Upper lobe of right lung (tissue), 1 donor: ENCODE measurements at regions not wholly inside any gene's neighbourhood (a gene's known extent, or its start where the extent isn't known, plus 50 kb on each side); places are given as distances from the start of the nearest gene placed in this dataset.
"Not testable (repeated sequence)": the region's sequence is repeated elsewhere in the genome, so short reads cannot be mapped to it uniquely, and the experiment has no call there.

Experiments
- ATAC-seq: fragments of 200-7000 bp; cut with Tn5 transposase; one replicate; pipeline ENCODE4 v1.9.1; 2020; ENCODE audit warnings: mild to moderate bottlenecking, moderate library complexity
- DNase-seq: peaks from one replicate; pipeline ENCODE4 v3.0.0-alpha.2; 2020
- H3K27ac ChIP-seq: fragments of 200-600 bp; one replicate; pipeline ENCODE4 v1.8.0; 2022
- H3K27me3 ChIP-seq: fragments of 200-600 bp; one replicate; pipeline ENCODE4 v1.8.0; 2022; ENCODE audit warnings: mild to moderate bottlenecking
- H3K36me3 ChIP-seq: fragments of 200-600 bp; one replicate; pipeline ENCODE4 v1.8.0; 2022
- H3K4me1 ChIP-seq: fragments of 200-600 bp; one replicate; pipeline ENCODE4 v1.8.0; 2022
- H3K4me3 ChIP-seq: fragments of 200-600 bp; one replicate; pipeline ENCODE4 v1.8.0; 2022; ENCODE audit warnings: mild to moderate bottlenecking
- H3K9me3 ChIP-seq: fragments of 200-600 bp; one replicate; pipeline ENCODE4 v1.8.0; 2022
- intact Hi-C: fragments of 100-400 bp; cut with DNase I; formaldehyde crosslinking; loops from one replicate; pipeline ENCODE4 v1.11.0; 2022
- TF ChIP-seq, protein P1 (sequence below): fragments of 200-600 bp; IDR thresholded peaks from one replicate; pipeline ENCODE4 v1.8.0; 2022; ENCODE audit warnings: antibody characterized with exemption
- donor health status: DM: no; HTN: yes; CAD: no; lungs with severe emphysema.

DNA sequence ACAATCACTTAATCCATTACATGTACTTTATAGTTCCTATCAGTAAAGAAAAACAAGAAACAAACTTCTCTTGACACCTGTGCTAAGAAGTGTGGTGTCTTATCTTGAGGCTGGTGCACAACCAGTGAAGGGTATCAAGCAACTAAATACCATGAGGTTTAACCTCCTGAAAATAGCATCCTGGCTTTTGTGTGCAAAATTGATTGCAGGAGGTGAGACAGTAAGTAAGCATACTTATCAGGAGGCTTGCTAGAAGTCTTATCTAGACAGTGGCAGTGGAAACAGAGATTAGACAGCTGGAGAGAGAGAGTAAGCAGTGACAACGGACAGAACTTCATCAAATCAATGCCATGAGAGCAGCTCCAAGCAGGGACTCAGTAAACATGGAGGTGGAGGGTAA lies 730.3 kb downstream of the DNAH5 start:
- DNase-seq (no peak), ATAC-seq (no peak)
- TF ChIP-seq, protein P1, sequence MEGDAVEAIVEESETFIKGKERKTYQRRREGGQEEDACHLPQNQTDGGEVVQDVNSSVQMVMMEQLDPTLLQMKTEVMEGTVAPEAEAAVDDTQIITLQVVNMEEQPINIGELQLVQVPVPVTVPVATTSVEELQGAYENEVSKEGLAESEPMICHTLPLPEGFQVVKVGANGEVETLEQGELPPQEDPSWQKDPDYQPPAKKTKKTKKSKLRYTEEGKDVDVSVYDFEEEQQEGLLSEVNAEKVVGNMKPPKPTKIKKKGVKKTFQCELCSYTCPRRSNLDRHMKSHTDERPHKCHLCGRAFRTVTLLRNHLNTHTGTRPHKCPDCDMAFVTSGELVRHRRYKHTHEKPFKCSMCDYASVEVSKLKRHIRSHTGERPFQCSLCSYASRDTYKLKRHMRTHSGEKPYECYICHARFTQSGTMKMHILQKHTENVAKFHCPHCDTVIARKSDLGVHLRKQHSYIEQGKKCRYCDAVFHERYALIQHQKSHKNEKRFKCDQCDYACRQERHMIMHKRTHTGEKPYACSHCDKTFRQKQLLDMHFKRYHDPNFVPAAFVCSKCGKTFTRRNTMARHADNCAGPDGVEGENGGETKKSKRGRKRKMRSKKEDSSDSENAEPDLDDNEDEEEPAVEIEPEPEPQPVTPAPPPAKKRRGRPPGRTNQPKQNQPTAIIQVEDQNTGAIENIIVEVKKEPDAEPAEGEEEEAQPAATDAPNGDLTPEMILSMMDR, result no peak
- no peaks in the 10 kb centered on the region for H3K4me1 ChIP-seq
- H3K36me3 ChIP-seq, result no peaks in the 10 kb centered on the region
- no peaks in the 10 kb centered on the region for H3K27me3 ChIP-seq
- no peak overlapping the region for H3K4me3 ChIP-seq
- intact Hi-C loops, result no loop called here
- H3K27ac ChIP-seq, result no peak overlapping the region
- no peaks in the 10 kb centered on the region for H3K9me3 ChIP-seq

DNA sequence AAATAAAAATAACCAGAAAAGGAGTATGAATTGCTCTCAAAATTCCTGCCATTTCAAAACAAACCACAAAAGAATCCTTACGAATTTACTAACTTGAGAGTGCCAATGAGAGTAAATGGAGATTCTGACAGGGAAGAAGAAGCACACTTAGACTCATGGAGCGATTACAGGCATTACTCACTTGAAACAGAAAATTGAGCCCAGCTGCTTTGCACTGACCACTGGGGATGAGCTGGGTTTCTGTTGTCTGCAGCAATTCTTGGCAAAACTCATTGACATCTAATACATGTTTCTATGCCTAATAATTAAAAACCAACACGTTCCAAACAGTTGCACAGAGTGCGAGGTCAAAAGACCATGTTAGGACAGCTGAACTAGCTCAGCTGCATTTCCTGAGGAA lies 731.6 kb downstream of the DNAH5 start:
- Histone ChIP-seq H3K27ac (no peak overlapping the region), H3K27me3 (no peaks in the 10 kb centered on the region), H3K4me3 (no peak overlapping the region), H3K9me3 (no peaks in the 10 kb centered on the region), H3K36me3 (no peaks in the 10 kb centered on the region), H3K4me1 (no peaks in the 10 kb centered on the region)
- TF ChIP-seq, protein P1, result no peak
- no peak for ATAC-seq
- intact Hi-C loops, result no loop called here
- no peak for DNase-seq

DNA sequence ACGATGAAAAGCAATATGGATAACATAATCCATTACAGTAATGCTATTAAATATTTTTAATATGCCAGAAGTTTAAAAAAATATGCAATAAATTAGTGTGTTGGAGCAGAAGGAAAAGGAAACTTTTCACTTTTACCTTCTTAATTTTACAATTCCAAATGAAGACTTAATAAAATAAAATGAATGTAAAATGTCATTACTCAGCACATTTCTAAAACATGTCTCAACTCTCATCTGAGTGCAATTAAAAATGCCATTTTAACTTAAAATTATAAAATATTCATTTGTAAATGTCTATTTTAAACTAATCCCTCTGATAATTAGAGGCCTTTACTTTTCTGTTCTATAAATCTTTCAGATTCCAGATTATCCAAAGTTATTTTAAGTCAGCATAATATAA lies 733.4 kb downstream of the DNAH5 start:
- intact Hi-C loops, result no loop called here
- ATAC-seq, result no peak

DNA sequence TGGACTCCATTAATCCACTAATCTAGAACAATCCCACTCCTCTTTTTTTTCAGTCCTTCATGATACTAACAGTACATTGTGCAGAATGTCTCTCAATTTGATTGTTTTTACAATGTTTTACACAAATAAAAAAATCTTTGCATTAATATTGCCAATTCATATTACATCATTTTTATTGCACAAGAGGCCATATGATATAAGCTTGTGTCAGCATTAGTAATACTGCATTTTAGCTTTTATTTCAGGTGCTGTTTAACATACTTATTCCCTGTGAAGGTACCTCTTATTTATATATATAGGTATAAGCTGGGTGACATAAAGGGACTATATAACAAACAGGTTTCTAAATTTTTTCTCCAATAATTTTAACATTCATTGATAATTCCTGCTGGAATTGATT lies 737.4 kb downstream of the DNAH5 start:
- ATAC-seq (no peak), DNase-seq (no peak)
- H3K27ac ChIP-seq, result no peak overlapping the region
- H3K36me3 ChIP-seq, result no peaks in the 10 kb centered on the region
- no peaks in the 10 kb centered on the region for H3K4me1 ChIP-seq
- no peaks in the 10 kb centered on the region for H3K27me3 ChIP-seq
- no peak overlapping the region for H3K4me3 ChIP-seq
- TF ChIP-seq, protein P1, result no peak
- H3K9me3 ChIP-seq, result no peaks in the 10 kb centered on the region
- intact Hi-C loops, result no loop called here

More for the DNA sequence above, 733.4 kb downstream of the DNAH5 start:
- no peak for DNase-seq
- no peak overlapping the region for H3K4me3 ChIP-seq
- no peaks in the 10 kb centered on the region for H3K9me3 ChIP-seq
- H3K36me3 ChIP-seq, result no peaks in the 10 kb centered on the region
- H3K4me1 ChIP-seq, result no peaks in the 10 kb centered on the region
- no peaks in the 10 kb centered on the region for H3K27me3 ChIP-seq
- TF ChIP-seq, protein P1, result no peak
- no peak overlapping the region for H3K27ac ChIP-seq

DNA sequence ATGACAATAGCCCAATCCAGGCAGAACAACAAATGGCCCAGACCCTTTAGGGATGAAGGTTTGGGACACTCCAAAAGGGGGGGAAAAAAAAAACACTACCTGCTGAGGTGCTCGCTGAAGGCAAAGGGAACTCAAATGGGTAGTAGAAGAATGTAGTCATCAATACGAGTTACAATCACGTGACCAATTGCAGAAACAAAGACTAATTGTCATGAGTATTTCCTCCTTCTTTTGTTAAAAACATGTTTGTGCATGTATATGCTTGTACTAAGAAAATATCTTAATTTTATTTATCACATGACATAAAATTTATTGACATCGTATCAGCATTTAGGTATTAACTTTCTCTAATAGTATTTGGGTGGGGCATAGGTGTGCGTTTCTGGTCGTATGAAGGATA lies 743.5 kb downstream of the DNAH5 start:
- Histone ChIP-seq H3K36me3 (no peaks in the 10 kb centered on the region), H3K4me3 (no peak overlapping the region), H3K27ac (no peak overlapping the region), H3K4me1 (no peaks in the 10 kb centered on the region), H3K9me3 (no peaks in the 10 kb centered on the region), H3K27me3 (no peaks in the 10 kb centered on the region)
- DNase-seq (no peak), ATAC-seq (no peak)
- TF ChIP-seq, protein P1, result no peak
- intact Hi-C loops, result no loop called here

DNA sequence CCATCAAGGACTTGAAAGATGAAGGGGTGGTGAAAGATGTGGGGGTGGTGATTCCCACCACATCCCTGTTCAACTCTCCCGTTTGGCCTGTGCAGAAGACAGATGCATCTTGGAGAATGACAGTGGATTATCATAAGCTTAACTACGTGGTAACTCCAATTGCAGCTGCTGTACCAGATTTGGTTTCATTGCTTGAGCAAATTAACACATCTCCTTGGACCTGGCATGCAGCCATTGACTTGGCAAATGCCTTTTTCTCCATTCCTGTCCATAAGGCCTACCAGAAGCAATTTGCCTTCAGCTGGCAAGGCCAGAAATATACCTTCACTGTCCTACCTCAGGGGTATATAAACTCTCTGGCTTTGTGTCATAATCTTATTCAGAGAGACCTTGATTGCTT lies 746.3 kb downstream of the DNAH5 start:
- H3K9me3 ChIP-seq, H3K4me3 ChIP-seq, H3K4me1 ChIP-seq, DNase-seq, intact Hi-C loops, H3K27me3 ChIP-seq, H3K27ac ChIP-seq, H3K36me3 ChIP-seq, ATAC-seq: not testable (repeated sequence)
